Stomach smooth muscle (tissue), 2 donors: ENCODE measurements at regions not wholly inside any gene's neighbourhood (a gene's known extent, or its start where the extent isn't known, plus 50 kb on each side); places are given as distances from the start of the nearest gene placed in this dataset.

Experiments
- H3K27ac ChIP-seq: one replicate; pipeline ENCODE4 v1.7.0; 2013; ENCODE audit warnings: mild to moderate bottlenecking, low read length, inconsistent platforms
- H3K27me3 ChIP-seq, 2 donors: one replicate each; pipeline ENCODE4 v1.7.0; 2013; ENCODE audit warnings: low read length in 2 of 2; ENCODE audit not compliant: insufficient read depth in 2 of 2, control insufficient read depth in 1 of 2
- H3K36me3 ChIP-seq, 2 donors: one replicate each; pipeline ENCODE4 v1.7.0; 2013; ENCODE audit warnings: low read length in 2 of 2; ENCODE audit not compliant: control insufficient read depth in 2 of 2, insufficient read depth in 2 of 2
- H3K4me1 ChIP-seq: one replicate; pipeline ENCODE4 v1.7.0; 2013; ENCODE audit warnings: low read length; ENCODE audit not compliant: control insufficient read depth, insufficient read depth
- H3K4me3 ChIP-seq, 2 donors: one replicate each; pipeline ENCODE4 v1.7.0; 2013; ENCODE audit warnings: low read length in 2 of 2
- H3K9ac ChIP-seq, 2 donors: one replicate each; pipeline ENCODE4 v1.7.0; 2013; ENCODE audit warnings: low read length in 2 of 2, mild to moderate bottlenecking in 1 of 2
- H3K9me3 ChIP-seq, 2 donors: one replicate each; pipeline ENCODE4 v1.7.0; 2013; ENCODE audit warnings: low read length in 2 of 2; ENCODE audit not compliant: control insufficient read depth in 2 of 2
- donor health status: healthy.
- donor health status: Pancreatic carcinoma.

DNA sequence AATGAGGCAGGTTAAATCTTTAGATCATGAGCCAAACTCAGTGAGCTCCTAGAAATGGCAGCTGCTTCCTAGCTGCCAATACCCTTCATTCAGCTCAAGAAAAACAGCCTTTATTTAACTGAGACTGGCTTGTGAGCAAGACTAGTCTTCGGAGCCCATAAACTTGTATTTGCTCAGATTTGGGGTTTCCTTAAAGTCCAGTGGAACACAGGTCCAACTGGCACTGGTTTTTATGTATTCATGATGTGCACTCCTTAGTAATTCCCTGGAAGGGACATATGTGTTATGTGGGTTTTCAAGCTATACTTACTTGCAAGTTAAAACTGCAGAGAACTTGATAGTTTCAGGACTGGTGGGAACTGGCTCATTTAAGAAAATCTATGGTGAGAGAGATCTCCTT lies 380.1 kb upstream of the TMEM132C start:
- Histone ChIP-seq H3K27ac (no peak overlapping the region), H3K9ac (no peak overlapping the region), H3K9me3 (no peaks in the 10 kb centered on the region), H3K27me3 (no peaks in the 10 kb centered on the region), H3K36me3 (no peaks in the 10 kb centered on the region), H3K4me3 (no peak overlapping the region), H3K4me1 (peaks cover 12% of the 10 kb centered on the region)

DNA sequence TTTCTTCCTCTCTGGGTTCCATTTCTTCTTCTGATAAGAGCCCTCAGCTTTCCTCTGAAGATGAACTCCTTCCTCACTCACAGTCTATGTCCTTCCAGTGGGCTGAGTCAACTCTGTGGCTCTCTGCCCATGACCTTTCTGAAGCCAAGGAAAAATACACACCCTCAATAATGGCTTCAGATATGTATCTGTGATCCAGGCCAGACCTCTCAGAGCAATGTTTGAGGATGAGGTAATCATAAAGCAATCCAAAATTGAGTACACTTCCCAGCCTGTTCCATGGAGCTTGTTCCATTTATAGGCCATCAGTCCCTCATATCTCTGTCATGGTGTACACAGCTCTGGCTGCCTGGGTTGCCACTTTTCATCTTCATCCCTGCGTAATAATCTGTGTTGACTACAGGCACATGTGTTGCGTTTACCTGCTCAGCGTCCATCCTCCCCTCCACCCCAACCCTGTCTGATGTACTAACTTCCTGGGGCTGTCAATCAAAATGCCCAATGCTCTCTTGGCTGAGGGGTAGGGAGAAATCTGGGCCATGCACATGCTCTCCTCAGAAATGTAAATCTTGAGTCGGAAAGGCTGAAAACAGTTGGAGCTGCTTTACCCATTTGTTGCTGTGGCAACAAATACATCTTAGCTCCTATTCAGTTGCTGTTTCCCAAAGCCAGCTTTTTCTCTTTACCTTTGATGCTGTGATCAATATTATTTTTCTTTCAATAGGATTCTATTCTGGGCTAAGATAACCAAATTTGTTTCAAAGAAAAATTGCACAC lies 377.8 kb upstream of the TMEM132C start:
- no peak overlapping the region for H3K9ac ChIP-seq
- no peaks in the 10 kb centered on the region for H3K27me3 ChIP-seq
- H3K27ac ChIP-seq, result peak overlapping the region; percentile 56
- no peaks in the 10 kb centered on the region for H3K9me3 ChIP-seq
- no peaks in the 10 kb centered on the region for H3K36me3 ChIP-seq
- peaks cover 14% of the 10 kb centered on the region for H3K4me1 ChIP-seq
- peak overlapping the region in 1 of 2 donors; percentile 24 for H3K4me3 ChIP-seq

DNA sequence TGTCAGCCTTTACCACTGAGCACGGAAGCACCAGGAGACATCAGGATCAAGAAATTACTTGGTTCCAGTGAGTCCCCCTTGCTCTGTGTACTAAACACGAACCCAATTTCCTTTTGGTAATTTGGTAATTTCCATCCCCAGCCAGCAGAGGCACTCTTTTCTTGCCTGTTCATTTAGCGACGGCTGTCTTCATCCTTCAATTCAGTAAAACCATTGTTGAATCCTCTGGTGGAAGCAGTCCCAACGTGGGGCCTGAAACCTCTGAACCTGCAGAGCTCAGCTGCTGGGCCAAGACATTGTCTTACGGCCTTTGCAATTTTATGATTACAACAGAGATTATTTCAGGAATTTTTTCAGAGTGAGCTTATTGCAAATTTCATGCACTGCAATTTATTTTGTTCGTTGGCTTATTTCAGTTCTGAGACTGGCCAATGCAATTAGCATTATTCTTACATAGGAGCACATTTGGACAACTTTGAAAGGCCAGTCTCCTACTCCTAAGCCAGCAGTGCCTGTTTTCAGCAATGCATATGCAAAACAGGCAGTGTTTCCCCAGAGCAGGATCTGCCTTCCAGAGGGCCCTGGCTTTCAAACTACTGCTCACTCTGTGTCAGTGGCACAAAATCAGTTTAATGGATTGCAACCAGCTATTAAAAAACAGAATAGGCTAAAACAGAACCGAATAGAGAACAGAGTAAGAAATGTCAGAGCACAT lies 372.9 kb upstream of the TMEM132C start:
- Histone ChIP-seq H3K9ac (no peak overlapping the region), H3K36me3 (no peaks in the 10 kb centered on the region), H3K4me3 (no peak overlapping the region), H3K9me3 (no peaks in the 10 kb centered on the region), H3K27me3 (no peaks in the 10 kb centered on the region), H3K4me1 (peaks cover 10% of the 10 kb centered on the region), H3K27ac (no peak overlapping the region)

DNA sequence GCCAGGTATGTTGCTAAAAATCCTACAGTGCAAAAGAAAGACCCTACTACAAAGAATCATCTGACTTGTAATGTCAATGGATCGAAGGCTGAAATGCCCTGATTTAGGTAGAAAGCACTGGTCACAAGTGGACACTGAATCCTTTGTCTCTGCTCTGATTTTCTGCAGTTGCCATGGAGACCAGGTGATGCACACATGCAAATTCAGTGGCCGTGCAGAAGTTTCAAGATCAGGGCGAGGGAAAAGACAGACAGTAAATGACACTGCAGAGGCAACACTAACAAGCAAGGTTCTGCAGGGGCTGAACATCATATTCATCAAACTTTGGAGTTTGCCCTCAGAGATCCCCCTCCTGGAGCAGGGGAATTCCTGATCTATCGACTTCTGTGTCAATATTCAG lies 370.3 kb upstream of the TMEM132C start:
- Histone ChIP-seq H3K9ac (no peak overlapping the region), H3K4me1 (peaks cover 7% of the 10 kb centered on the region), H3K9me3 (no peaks in the 10 kb centered on the region), H3K27ac (no peak overlapping the region), H3K36me3 (no peaks in the 10 kb centered on the region), H3K4me3 (no peak overlapping the region), H3K27me3 (no peaks in the 10 kb centered on the region)

DNA sequence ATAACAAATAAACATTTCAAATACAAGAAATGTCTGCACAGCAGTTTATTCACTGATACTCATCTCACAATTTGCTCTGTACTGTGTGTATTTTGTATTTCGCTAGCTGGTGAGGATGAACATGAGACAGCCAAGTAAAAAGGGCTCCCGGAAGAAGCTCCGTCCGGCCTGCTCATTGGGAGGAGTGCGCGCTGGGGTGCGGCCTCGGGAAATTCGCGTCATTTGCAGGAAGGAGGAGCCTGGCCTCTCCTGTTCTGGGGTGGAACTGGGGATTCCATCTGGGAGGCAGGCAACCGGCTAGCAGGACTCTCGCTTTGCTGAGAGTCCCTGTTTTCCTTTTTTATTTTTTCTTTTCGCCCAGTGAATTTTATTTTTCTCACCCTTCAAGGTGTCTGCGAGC lies 368.4 kb upstream of the TMEM132C start:
- Histone ChIP-seq H3K9ac (no peak overlapping the region), H3K4me3 (no peak overlapping the region), H3K9me3 (no peaks in the 10 kb centered on the region), H3K4me1 (peaks cover 3% of the 10 kb centered on the region), H3K27me3 (no peaks in the 10 kb centered on the region), H3K27ac (no peak overlapping the region), H3K36me3 (no peaks in the 10 kb centered on the region)

DNA sequence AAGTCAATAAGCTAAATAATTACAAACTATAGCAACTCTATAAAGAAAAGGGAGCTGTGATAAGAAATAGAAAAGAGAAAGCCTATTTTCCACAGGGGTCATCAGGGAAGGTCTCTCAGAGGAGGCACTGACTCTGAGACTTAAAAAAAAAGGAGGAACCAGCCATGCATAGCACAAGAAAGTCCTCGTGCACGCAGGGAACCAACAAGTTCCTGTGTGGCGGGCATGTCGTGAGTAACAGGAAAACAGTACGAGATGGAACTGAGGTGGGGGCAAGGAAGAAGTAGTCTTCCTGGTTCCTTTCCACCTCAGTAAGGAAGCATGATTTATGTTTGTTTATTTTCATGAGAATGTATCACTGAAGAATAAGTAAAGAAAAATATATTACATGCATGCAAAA lies 367.0 kb upstream of the TMEM132C start:
- no peaks in the 10 kb centered on the region for H3K4me1 ChIP-seq
- H3K9ac ChIP-seq, result no peak overlapping the region
- no peak overlapping the region for H3K4me3 ChIP-seq
- H3K36me3 ChIP-seq, result no peaks in the 10 kb centered on the region
- H3K9me3 ChIP-seq, result no peaks in the 10 kb centered on the region
- H3K27ac ChIP-seq, result no peak overlapping the region
- no peaks in the 10 kb centered on the region for H3K27me3 ChIP-seq

DNA sequence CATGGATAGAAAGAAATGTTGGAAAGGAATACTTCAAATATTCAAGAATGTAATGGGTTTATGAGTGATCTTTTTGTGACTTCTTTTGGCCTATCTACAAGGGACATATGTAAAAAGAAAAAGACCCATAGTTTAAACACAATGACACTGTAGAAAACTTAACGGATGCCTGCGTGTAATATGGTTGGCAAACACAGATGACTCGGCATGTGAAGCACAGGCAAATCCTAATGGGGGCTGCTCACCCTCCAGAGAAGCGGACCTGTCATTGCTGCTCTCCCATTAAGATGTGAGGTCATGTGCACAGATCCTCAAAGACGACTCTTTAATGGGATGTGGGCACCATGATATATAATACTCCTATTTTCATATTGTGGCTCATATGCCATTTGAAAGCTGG lies 366.6 kb upstream of the TMEM132C start:
- H3K4me3 ChIP-seq, result no peak overlapping the region
- no peaks in the 10 kb centered on the region for H3K27me3 ChIP-seq
- H3K9ac ChIP-seq, result no peak overlapping the region
- H3K4me1 ChIP-seq, result no peaks in the 10 kb centered on the region
- H3K27ac ChIP-seq, result no peak overlapping the region
- H3K9me3 ChIP-seq, result no peaks in the 10 kb centered on the region
- H3K36me3 ChIP-seq, result no peaks in the 10 kb centered on the region

DNA sequence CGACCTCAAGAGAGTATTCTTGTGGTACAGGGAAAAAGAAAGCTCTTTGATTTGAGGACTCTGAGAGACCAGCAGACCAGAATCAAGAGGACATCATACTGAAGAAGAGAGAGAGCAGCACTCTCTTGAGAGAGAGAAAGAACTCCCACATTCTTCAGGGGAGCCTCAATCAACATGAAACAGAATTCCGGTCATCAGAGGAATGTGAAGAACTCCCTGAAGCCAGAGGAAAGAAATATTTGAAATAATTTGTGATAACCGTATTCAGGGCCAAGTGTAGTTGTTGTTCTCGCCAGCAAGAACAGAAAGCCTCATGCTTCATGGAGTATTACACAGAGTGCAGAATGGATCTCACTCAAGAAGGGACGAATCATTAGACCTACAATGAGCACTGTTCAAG lies 363.8 kb upstream of the TMEM132C start:
- no peaks in the 10 kb centered on the region for H3K27me3 ChIP-seq
- H3K36me3 ChIP-seq, result no peaks in the 10 kb centered on the region
- no peak overlapping the region for H3K4me3 ChIP-seq
- no peaks in the 10 kb centered on the region for H3K4me1 ChIP-seq
- no peak overlapping the region for H3K27ac ChIP-seq
- H3K9me3 ChIP-seq, result no peaks in the 10 kb centered on the region
- H3K9ac ChIP-seq, result no peak overlapping the region

DNA sequence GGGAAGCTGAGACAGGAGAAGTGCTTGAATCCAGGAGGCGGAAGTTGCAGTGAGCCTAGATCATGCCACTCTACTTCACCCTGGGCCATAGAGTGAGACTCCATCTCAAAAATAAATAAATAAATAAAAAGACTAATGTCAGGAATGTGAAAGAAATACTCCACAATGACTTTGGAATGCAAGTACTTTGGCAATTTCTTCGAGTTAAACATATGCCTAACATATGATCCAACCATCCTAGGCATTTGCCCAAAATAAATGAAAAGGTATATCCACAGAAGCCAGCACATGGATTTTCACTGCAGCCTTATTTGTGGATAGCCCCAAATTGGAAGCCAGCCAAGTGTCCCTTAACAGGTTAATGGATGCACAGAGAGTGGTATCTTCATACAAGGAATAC lies 357.9 kb upstream of the TMEM132C start:
- Histone ChIP-seq H3K36me3 (no peaks in the 10 kb centered on the region), H3K9me3 (no peaks in the 10 kb centered on the region)

DNA sequence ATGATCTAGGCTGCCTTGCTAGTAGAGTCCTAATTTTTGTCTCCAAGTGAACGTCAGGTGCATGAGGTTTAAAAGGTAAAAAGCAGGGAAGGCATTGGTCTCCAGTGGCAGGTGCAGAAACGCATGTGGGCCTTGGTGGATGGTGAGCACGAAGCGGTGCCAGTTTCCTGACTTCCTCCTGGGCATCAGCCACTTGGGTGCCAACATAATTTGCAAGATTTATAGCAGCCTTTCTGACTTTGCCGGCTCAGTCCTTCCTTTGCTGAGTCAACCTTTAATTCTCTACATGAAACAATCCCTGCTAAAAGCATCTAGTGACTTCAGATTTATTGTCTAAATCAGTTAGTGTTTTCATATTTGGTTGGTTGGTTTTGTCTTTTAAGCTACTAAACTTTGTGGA lies 355.7 kb upstream of the TMEM132C start:
- Histone ChIP-seq H3K4me1 (no peaks in the 10 kb centered on the region), H3K36me3 (no peaks in the 10 kb centered on the region), H3K27ac (no peak overlapping the region), H3K9me3 (no peaks in the 10 kb centered on the region), H3K27me3 (no peaks in the 10 kb centered on the region), H3K9ac (no peak overlapping the region), H3K4me3 (no peak overlapping the region)

More for the DNA sequence above, 357.9 kb upstream of the TMEM132C start:
- no peak overlapping the region for H3K9ac ChIP-seq
- H3K27ac ChIP-seq, result no peak overlapping the region
- H3K4me3 ChIP-seq, result no peak overlapping the region
- no peaks in the 10 kb centered on the region for H3K27me3 ChIP-seq
- H3K4me1 ChIP-seq, result no peaks in the 10 kb centered on the region

DNA sequence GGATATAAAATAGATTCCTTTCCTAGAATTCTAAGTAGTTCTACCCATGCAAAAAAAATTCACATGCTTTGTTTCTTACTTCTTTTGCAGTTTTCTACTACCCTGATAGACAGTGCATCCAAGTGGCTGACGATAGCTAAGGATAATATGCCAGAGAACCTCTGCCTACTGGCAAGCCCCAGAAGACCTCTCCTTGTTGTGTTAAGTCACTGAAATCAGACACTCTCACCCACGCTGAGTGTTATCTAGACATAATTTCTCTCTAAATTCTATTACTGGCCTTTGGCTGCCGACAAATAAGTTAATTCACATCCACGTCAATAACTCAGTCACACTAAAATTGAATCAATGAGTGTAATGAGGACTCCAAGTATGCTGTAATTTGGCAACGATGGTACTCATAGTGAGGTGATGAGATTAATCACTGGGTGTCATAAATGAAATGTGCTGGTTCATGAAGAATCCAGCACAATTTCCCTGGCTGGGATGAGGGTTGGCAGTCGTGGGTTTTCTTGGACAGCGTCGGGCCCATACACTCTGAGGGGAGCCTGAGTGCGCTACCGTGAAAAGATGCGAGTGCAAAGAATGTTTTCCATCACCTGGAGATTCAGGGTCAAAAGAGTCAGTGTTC lies 354.8 kb upstream of the TMEM132C start:
- H3K4me3 ChIP-seq, result no peak overlapping the region
- H3K9ac ChIP-seq, result no peak overlapping the region
- no peaks in the 10 kb centered on the region for H3K4me1 ChIP-seq
- H3K27me3 ChIP-seq, result no peaks in the 10 kb centered on the region
- H3K9me3 ChIP-seq, result no peaks in the 10 kb centered on the region
- no peak overlapping the region for H3K27ac ChIP-seq
- H3K36me3 ChIP-seq, result no peaks in the 10 kb centered on the region
